GM18511 (cell line): ENCODE measurements at regions not wholly inside any gene's neighbourhood (a gene's known extent, or its start where the extent isn't known, plus 50 kb on each side); places are given as distances from the start of the nearest gene placed in this dataset.

Source experiments
- ATAC-seq: cut with Tn5 transposase; IDR thresholded peaks from one replicate; pipeline ENCODE4 v1.9.1; 2021; ENCODE audit warnings: mild to moderate bottlenecking, moderate library complexity; ENCODE audit not compliant: unreplicated experiment

- no peak for ATAC-seq
Observed at GRCh38 chr6:10250655-10251220, 164.1 kb downstream of the TFAP2A start.

DNA sequence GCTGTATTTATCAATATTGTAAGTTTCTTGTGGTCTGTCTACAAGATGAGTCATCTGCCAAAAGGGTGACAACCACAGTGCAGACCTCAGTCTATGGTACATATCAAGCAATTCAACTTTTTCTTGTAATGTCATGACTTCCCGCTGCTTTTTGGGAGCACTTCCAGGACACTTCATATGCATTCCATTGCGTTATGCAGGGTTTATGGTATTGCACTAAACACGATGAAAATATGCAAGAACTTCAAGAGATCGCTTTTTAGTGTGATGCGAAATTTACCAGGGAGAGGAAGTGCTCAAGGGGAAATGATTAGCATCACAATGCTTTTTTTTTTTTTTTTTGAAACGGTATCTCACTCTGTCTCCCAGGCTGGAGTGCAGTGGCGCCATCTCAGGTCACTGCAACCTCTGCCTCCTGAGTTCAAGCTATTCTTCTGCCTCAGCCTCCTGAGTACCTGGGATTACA, 166.5 kb downstream of the TFAP2A start:
- ATAC-seq: no peak

DNA sequence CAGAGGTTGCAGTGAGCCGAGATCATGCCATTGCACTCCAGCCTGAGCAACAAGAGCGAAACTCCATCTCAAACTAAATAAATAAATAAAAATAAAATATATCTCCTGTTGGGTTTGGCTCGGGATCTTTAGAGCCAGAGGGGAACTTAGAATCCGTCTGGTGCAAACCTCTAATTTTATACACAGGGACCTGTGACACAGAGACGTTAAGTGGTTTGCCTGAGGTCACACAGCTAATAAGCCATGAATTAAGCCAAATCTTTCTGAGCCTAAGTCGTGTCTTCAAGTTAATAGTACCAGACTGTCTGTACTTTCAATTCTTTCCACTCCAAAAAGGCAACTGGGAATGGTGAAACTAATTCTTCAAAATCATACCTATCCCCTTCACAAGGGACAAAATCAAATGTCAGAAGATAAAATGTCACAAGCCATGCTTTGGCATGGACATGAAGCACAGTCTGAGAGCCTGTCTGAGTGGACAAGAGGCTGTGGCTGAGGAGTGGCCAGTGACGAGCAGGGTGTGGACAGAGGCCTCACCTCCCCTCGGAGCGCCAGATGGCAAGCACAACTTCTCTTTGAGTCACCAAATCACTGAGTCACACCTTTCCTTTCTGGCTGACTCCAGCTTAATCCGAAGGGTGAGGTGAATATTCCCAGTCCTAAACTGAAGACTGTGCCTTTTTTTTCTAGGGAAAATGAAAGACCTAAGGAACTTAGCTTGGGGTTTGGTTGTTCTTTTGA, 177.4 kb downstream of the TFAP2A start:
- no peak for ATAC-seq

- no peak for ATAC-seq
Observed at GRCh38 chr6:10235344-10235743, 179.5 kb downstream of the TFAP2A start.

DNA sequence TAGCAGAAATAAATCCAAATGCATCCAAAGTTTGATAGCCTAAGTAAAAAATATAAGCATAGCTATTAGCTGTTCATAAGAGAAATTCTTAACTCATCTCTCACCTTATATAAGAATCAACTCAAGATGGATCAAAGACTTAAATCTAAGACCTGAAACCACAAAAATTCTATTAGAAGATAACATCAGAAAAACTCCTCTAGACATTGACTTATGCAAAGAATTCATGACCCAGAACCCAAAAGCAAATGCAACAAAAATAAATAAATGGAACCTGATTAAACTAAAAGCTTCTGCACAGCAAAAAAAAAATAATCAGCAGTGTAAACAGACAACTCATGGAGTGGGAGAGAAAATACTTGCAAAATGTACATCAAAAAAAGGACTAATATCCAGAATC, 184.3 kb downstream of the TFAP2A start:
- no peak for ATAC-seq

DNA sequence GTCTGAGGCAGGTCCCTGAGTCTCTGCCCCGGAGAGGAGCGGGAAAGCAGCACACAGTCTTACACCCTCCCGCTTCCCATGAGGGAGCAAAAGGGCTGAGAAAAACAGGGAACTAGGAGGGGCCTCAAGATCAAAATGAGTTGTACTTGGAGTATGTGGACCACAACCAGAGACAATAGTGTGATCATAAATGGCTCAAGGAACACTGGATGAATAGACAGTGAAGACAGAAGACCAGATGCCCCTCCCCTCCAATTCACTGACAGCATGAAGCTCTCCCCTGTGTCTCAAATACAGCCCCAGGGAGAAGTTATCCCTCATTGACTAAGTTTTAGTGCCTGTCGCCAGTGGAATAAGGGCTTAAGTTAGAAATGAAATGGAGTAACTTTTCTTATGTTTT, 191.0 kb downstream of the TFAP2A start:
- ATAC-seq: no peak

DNA sequence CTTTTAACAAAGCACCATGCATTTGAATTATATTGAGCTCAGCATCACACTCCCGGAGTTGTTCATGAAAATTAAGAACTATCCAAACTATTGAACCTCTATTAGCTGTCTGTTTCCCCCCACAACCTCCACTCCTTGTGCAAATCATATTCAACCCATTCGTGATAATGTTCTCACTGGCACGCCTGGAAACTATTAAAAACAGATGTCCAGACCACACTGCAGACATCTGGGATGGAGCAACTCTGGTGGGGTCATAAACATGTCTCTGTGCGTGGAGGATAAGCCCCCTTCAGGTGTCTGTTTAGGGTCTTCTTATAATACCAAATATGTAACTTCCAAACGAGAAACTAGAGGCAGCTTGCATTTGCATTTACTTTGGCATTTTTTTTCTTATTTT, 193.7 kb downstream of the TFAP2A start:
- no peak for ATAC-seq

DNA sequence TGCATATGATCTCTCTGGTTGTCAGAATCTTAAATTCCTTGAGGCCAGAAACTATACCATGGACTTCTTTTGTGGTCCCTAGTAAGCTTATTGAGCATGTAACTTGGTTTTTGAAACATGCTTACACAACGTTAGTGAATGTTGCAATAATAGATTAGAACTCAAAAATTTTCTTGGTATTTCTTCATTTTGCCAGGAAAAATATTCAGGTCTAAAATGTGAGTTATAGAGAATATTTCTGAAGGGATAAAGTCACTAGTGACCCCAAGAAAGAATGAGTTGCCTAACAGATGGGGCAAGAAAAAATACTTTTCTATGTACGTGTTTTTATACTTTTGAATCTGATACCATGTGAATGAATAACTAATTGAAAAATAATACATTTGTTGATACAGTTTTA, 195.4 kb downstream of the TFAP2A start:
- no peak for ATAC-seq

- no peak for ATAC-seq
Observed at GRCh38 chr6:10217111-10217510, 197.8 kb downstream of the TFAP2A start.

DNA sequence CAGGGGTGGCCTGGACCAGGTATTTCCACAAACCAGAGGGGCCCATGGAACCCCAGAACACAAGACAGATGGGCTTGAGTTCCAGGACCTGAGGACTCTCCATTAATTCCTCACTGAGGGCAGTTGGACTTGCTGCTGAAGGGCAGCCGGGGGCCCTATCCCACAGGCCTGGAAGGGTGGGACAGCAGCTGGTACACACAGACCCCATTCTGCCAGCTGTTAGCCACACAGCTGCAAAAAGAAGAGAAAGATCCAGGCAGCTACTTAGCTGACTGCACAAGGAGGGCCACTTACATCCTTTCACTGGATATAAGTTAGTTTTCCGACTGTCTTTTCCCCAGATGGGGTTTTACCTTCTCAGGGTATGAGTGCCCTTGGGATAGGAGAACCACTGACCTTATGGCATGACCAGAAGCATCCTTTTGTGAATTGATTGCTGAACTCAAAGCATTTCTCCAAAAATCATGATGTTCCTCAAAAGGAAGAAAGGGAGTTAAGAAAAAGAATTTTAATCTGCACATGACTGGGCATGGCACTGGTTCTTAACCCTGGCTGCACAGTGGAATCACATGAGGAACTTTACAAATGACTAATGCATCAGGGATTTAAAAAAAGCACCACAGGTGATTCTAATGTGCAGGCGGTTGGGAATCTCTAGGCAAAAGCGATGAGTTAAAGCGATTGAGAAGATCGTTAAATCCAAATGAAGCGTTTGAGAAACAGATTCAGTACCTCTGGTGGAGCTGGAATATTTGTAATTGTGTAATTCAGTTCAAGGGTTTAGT, 199.4 kb downstream of the TFAP2A start:
- no peak for ATAC-seq

GRCh38 chr6:10210052-10210451, 204.8 kb downstream of the TFAP2A start:
- no peak for ATAC-seq

GRCh38 chr6:10205892-10206291, 209.0 kb downstream of the TFAP2A start:
- ATAC-seq: peak; percentile 74

DNA sequence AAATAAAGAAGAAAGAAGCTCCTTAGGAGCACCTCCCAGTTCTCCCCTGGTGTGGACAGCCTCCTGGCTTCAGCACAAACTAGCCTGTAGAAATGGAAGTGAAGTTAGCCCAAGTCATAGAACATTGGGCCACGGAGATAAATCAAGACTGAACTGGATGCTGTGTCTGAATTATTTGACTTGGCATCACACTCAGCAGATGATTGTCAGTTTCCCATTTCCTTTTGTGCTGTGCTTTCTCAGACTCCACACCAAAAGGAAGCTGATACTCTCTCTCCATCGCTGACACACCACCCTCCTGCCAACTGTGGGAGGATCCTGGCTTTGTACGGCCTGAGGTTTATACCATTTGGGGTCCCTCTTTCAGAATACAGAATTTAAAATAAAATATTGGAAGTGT, 209.8 kb downstream of the TFAP2A start:
- ATAC-seq: no peak

- ATAC-seq: no peak
Observed at GRCh38 chr6:10203651-10204050, 211.2 kb downstream of the TFAP2A start.

DNA sequence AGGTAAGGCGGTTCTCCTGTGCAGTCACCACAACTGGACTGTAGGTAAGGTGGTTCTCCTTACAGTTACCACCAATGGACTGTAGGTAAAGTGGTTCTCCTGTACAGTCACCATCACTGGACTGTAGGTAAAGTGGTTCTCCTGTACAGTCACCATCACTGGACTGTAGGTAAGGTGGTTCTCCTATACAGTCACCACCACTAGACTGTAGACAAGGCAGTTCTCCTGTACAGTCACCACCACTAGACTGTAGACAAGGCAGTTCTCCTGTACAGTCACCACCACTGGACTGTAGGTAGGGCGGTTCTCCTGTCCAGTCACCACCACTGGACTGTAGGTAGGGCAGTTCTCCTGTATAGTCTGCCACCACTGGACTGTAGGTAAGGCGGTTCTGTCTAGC, 212.3 kb downstream of the TFAP2A start:
- no peak for ATAC-seq

- no peak for ATAC-seq
Observed at GRCh38 chr6:10201606-10202510, 213.0 kb downstream of the TFAP2A start.

GRCh38 chr6:10196090-10196489, 218.8 kb downstream of the TFAP2A start:
- no peak for ATAC-seq

DNA sequence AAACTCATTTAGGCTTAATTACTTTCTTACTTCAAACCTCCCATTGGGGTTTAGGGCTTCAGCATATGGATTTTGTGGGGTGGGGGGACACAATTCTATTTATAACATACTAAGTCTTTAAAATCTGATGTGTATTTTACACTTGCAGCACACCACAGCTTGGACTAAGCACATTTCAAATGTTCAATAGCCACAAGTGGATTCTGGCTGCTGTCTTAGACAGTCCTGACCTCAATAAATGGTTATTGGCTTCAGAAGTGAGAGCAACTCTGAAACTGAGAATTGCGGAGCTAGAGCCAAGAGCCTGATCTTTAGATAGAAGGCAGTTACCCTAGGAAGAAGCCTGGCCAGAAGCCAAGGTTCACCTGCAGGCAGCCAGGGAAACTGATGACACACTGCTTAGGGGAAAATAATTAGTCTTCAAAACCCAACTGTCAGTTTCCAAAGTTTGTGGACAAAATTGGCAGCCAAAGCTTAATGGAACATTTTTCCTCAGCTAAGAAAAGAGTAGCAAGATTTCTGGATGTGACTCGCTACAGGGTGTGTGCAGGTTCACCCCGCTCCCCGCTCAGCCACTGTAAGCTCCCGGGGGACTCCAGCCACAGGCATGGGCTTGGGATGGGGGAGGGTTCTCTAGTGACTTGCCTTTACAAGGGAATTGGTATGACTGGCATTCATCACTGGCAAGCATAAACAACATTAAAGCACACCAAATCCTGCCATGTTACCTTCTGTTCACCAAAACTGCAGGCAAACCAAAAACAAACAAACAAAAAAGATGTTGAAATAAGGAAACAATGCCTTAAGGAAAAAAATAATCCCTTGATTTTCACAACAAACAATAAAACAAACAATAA, 219.8 kb downstream of the TFAP2A start:
- ATAC-seq: no peak

DNA sequence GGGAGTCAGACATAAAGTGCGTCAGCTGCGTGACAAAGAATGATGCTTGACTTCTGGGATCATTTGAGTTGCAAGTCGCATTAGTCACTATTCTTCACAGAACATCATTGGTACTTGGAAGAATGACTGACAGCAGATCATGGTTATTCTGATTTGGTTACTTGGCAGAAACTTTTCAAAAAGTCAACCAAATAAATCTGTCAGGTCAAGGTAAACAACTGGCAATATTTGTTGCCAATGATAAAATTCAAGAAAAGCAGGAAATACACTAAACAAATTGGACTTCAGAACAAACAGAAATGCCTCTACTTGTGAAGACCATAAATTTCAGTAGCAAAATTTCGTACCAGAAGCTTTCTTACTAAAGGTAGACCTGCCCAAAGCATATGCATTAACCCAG, 221.6 kb downstream of the TFAP2A start:
- ATAC-seq: no peak

DNA sequence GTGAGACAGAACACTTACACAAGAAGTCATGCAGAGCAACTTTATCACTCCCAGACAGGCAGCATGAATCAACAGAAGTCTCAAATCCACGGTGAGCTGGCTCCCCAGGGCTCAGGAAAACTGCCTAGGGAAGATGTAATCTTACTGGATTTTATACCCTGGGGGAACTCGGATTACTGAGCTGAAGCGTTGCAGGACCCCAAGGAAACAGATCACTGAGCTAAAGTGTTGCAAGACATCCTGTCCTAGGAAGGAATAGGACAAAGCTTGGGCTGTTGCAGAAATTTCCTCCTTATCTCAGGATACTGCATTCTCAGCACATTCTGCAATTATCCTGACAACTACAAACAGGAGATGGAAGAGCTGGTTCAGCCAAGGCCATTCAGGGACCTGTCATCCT, 224.8 kb downstream of the TFAP2A start:
- no peak for ATAC-seq
